LNCaP clone FGC (cell line): ENCODE measurements at regions not wholly inside any gene's neighbourhood (a gene's known extent, or its start where the extent isn't known, plus 50 kb on each side); places are given as distances from the start of the nearest gene placed in this dataset.

Experiments used
- DNase-seq: peaks from one replicate; pipeline ENCODE4 v3.0.0-alpha.2; 2011; ENCODE audit warnings: low read depth
- H3K4me3 ChIP-seq: 2 replicates; pipeline ENCODE4 v1.5.1; 2011; ENCODE audit warnings: mild to moderate bottlenecking, low read depth, low read length, control low read depth
- CTCF ChIP-seq: IDR thresholded peaks from 2 replicates; pipeline ENCODE4 v1.5.1; 2012; ENCODE audit warnings: mild to moderate bottlenecking; ENCODE audit not compliant: control insufficient read depth, insufficient read depth; ENCODE audit errors: extremely low read depth

- no peak for TF ChIP-seq CTCF
- no peak overlapping the region for H3K4me3 ChIP-seq
- DNase-seq: no peak
Observed at GRCh38 chrX:115486510-115486909, 74.5 kb upstream of the PLS3 start.

- H3K4me3 ChIP-seq: no peak overlapping the region
- TF ChIP-seq CTCF: no peak
Observed at GRCh38 chrX:115487608-115488007, 73.4 kb upstream of the PLS3 start.

GRCh38 chrX:115490814-115491213 lies 70.2 kb upstream of the PLS3 start:
- no peak for DNase-seq
- TF ChIP-seq CTCF: no peak
- H3K4me3 ChIP-seq: no peak overlapping the region

More at GRCh38 chrX:115487608-115488007, 73.4 kb upstream of the PLS3 start:
- no peak for DNase-seq

GRCh38 chrX:115491766-115492165 lies 69.2 kb upstream of the PLS3 start:
- no peak overlapping the region for H3K4me3 ChIP-seq
- DNase-seq: no peak
- TF ChIP-seq CTCF: no peak

GRCh38 chrX:115493015-115493414 lies 68.0 kb upstream of the PLS3 start:
- no peak overlapping the region for H3K4me3 ChIP-seq
- no peak for TF ChIP-seq CTCF
- DNase-seq: no peak

GRCh38 chrX:115494161-115494560 lies 66.8 kb upstream of the PLS3 start:
- no peak overlapping the region for H3K4me3 ChIP-seq
- no peak for TF ChIP-seq CTCF
- DNase-seq: no peak

GRCh38 chrX:115499112-115499805 lies 61.7 kb upstream of the PLS3 start:
- no peak for TF ChIP-seq CTCF
- no peak overlapping the region for H3K4me3 ChIP-seq
- no peak for DNase-seq
